NCI-H510A treated with DMSO at 0.1 percent for 48 hours (cell line): ENCODE measurements at regions not wholly inside any gene's neighbourhood (a gene's known extent, or its start where the extent isn't known, plus 50 kb on each side); places are given as distances from the start of the nearest gene placed in this dataset.
"Not testable (repeated sequence)": the region's sequence is repeated elsewhere in the genome, so short reads cannot be mapped to it uniquely, and the experiment has no call there.

Experiments used
- DNase-seq: peaks from one replicate; lab custom pipeline; 2025; lab: John Stamatoyannopoulos, UW

DNA sequence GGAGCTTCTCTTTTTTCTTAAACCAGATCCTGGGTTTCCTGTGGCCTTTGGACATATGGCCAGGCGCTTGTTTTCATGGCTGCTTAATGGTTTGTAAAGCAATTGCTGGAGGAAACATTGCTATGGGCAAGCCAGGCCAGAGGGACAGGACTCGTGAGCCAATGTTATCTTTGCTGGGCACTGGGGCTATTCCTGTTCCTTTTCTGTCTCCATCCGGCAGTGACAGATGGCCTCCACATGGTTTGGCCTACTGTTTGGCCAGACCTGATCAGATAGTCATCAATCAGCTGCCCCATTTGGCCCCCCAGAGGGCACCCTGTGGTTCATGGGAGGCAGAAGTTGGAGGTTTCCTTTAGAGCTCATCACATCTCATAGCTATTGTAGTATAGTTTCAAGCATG lies 326.1 kb upstream of the ROPN1 start:
- DNase-seq, result no peak

DNA sequence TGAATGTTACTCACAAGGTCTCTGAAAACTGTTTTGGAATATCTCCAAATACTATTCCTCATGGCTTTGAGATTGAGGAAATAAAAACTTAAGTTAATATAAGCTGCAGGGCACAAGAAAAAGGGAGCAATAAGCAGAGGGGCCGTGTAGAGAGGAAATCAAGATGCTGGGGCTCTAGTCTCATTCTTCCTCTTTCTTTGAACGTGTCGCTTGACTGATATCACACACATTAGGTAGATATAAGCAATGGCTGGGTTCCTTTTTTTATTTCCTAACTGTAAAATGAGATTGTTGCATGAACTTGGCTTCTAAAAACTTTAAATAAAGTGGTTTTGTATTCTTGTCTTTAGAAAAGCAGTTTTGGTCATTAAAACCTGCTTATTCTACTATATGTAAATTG lies 326.7 kb upstream of the ROPN1 start:
- DNase-seq, result no peak

DNA sequence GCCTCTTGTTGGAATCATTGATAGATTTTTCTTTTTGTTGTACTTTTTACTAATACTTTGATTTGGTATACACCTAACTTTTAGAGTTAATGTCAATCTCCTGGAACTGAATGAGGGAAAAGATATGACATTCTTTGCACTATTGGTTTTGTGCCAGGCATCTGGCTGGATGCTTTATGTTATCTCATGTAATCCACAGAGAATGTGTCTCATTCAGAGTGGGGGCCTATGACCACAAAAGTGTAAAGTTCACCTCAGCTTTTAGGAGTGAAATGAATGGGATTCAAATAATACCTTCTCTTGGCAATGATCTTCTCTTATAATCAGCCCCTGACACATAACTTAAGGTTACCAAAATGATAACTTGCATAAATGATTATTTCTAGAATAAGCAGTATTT lies 329.1 kb upstream of the ROPN1 start:
- DNase-seq, result no peak

DNA sequence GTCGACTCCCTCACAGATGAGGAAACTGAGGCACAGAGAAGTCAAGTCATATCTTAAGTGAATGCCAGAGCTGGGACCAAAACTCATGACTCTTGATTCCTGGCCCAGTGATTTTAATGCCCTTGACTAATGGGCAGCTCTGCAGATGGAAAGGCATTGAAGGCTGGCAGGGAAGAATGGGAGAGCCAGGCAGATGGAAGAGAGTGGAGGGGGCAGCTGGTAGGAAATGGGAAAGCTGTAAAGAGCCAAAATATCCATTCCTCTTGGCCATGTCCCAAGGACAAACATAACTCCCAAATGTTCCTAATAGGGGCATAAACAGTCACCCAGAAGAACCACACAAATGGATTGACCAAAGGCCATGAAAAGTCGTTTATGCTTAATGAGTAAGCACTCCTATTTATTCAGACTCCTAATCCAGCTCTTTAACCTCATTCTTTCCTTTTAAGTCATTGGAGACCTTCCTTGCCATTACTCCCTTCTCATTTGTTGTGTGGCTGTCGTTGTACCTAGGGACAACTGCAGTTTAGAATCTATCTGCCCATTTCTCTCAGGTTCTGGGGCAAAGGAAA lies 330.5 kb upstream of the ROPN1 start:
- DNase-seq, result no peak

DNA sequence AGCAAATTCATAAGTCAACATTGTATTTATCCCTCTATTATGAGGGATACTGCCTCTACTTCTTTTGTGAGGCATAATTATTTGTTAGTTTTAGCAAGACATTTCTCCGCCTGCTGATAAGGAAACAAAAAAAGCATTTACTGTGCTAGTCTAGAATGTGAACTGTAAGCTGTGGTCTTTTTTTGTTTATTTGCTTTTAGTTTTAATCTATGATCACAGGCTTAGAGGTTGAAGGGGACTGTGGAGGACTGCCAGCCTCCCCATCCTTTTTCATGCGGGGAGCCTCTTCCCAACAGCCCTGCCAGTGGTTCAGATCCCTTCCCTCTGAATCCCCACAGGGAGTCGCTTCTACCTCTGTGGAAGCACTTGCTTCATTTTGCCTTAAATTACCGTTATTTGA lies 331.0 kb upstream of the ROPN1 start:
- no peak for DNase-seq

DNA sequence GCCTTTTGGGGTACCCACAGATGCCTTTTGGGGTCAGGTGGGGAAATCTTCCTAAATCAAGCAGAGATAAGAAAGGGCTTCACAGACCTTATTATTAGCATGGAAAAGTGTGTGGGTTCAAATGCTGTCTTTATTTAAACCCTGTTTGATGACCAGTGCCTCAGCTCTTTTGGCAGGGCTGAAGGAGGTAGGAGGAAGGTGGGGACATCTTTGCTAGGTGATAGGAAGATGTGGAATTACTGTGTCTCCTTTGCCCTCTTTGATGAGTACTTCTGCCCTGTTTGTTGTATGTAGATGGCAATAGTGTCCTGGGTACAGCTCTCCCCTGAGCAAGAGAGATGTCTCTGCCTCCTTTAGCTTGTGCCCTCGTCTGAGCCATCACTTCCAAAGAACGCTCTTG lies 333.3 kb upstream of the ROPN1 start:
- no peak for DNase-seq

DNA sequence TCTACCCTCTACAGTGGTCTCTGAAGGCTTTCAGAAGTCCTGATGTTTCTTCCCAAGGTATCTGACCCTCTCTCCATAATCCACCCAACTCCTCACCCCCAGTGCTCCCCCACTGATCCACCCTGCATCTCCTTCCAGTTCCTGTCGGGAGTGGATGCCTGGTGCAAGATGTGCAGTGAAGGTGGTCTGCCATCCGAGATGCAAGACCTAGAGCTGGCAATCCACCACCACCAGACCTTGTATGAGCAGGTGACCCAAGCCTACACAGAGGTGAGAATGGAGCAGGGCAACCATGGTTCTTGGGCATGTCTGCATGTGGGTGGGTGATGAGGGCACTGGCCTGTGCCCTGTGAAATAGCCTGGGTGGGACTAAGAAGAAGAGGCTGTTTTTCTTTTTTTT lies 337.8 kb upstream of the ROPN1 start:
- DNase-seq, result no peak

DNA sequence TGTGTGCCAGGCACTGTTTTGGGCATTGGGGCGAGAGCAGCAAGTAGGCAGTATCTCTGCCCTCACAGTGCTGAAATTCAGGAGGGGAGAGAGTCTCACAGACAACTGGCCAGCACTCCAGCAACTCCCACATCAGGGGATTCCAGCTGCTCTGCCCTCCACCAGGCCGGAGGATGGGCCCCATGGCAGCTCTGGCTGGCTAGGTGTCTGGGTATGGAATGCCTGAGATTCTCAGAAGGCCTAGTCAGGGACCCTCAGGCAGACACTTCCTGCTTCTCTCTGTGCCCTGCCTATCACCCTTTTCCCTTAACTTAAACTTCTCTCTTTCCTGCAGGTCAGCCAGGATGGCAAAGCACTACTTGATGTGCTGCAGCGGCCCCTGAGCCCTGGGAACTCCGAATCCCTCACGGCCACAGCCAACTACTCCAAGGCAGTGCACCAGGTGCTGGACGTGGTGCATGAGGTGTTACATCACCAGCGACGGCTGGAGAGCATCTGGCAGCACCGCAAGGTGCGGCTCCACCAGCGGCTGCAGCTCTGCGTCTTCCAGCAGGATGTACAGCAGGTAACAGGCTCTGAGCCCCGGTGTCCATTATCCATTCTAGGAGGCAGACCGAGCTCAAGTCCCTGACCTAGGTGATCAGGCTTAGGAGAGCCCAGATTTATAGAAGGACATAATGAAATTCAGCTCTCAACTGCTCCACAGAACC lies 342.2 kb upstream of the ROPN1 start:
- DNase-seq, result no peak

DNA sequence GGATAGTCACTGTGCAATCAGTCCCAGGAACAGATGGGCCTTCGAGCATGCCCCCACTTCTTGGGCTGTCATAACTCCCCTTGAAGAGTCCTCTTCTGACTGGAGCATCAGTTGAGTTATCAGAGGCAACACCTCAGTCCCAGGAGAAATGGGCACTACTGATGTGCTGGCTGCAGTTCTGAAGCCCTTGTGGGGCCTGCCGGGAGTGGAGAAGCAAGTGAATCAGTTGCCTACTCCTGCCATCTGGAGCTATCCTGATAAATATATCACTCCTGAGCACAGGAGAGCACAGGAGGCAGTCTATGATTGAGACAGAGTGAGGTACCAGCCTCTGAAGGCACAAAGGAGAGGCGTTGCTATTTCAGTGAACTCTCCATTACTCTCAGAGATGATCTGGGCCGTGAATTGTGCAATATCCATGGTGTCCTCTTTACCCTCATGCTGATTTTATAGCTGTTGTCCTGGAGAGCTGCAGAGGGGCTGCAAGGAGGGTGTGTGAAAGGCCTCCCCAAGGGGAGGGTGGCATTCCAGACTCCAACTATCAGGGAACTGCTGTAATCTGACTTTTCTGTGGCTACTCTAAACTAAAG lies 344.2 kb upstream of the ROPN1 start:
- no peak for DNase-seq

DNA sequence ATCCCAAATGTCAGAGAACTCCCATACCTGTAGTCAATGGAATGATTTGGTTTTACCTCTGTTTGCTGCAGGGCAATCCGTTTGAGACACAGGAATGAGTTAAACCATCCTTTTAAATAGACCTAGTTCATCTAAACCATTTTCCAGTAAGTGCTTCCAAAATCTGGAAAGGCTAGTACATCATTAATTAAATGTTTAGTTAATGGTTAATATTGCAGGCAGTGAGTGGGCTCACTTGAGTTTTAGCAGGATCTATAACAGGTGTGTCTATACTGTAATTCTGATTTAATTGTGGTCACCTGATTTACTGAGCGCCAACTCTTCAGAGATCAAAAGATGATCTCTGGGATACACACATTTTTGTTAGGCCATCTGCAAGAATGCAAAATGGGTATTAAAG lies 353.9 kb upstream of the ROPN1 start:
- DNase-seq, result no peak

DNA sequence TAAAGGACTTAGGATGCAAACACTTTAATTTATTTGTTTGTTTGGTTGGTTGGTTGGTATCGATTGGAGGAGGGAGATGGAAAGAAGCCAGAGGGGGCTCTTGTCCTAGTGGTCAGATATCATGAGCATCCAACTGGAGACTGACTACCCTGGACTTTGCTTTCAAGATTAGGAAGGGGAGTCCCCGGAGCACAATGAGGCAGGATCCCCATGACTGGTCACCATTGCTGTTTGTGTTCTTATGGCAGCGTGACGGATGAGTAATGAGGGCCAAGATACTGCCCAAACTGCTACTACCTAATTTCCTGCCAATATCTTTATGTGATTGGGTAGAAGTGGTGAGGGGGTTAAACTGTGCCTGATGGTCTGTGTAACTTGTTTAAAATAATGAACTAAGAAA lies 354.6 kb upstream of the ROPN1 start:
- no peak for DNase-seq

DNA sequence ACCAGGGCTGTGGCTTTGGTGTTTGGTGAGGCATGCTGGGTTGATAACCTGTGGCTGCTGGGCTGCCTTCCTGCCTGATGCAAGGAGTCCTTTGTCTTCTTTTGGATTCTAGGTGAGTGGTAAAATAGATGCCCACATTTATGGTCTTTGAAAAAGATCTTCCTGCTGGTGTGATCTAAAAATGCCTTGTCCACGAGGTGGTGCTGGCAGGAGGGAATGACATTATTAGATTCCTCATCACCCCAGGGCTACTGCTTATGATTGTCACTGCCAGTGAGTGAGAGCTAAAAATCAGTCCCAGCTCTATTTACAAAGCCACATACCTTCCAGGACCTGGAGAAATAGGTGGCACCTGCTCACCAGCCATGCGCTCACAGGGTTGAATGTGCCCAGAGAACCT lies 355.5 kb upstream of the ROPN1 start:
- no peak for DNase-seq

DNA sequence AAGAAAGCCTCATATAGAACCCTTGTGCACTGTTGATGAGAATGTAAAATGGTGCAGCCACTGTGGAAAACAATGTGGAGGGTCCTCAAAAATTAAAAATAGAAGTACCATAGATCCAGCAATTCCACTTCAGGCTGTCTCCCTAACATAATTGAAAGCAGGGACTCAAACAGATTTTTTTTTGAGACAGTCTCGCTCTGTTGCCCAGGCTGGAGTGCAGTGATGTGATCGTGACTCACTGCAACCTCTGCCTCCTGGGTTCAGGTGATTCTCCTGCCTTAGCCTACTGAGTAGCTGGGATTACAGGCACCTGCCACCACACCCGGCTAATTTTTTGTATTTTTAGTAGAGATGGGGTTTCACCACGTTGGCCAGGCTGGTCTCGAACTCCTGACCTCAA lies 356.6 kb upstream of the ROPN1 start:
- not testable (repeated sequence) for DNase-seq

DNA sequence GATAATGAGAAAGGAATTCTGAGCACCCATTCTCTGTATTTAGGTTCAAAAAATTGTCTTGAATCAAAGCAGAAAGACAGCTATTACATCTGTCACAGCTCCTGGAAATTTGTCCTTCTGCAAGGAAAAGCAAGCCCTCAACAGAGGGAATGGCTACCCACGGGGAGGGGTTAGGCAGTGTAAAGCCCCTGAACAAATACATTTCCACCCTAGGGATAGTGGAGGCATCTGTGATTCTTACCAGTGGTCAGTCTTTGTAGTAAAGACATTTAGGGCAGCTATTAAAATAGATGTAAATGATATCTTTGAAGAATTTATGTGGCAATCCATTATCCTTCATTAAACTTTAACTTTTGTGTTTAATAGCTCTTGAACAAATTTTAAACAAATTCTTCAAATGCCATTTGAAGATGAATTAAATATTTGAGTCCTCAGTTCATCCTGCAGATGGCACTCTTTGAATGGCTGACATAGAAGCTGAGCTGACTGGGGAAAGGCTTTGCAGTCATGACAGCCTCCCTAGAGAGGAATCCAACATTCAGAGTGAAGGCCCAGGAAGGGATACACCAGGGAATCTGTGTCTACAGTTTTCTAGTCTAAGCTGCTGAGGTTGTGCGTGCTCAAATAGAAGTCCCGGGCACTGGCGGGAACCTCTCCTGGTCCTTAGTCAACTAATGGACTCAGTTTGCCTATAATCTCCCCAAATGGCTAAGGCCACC lies 359.7 kb upstream of the ROPN1 start:
- DNase-seq, result peak; percentile 31

DNA sequence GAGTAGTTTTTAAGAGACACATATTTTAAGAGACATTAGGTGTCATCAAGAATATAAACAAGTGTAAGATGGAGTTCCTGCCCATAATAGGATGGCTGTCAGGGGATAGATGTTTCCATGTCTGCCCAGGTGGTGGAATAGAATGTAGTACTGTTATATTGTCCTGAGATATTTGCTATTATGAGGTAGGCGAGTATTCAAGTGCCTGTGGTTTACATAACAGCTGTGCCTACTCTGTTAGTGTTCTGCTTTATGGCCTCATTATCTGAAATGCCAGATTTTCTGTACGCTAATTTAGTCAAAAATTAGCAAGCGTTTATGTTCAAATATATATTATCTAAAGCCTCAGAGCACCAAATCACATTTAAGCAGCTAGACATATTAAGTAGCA lies 360.2 kb upstream of the ROPN1 start:
- DNase-seq, result peak; percentile 41

DNA sequence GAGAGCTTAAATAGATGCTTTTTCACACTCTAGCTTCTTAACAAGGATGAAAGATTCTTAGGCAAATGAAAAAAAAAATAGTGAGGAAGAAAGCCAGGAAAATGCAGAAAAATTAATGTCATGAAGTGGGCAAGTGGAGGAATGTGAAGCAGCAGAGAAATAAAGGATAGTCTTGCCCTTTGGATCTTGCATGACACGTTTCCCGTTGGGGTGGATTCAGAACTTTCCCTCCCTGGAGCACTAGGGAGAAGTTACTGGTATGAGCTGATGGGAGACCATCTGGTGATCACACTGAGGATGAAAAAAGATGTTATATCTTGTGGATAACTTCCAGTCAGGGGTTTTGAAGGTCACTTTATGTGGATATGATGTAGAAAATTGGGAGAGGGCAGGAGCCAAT lies 361.8 kb upstream of the ROPN1 start:
- no peak for DNase-seq

DNA sequence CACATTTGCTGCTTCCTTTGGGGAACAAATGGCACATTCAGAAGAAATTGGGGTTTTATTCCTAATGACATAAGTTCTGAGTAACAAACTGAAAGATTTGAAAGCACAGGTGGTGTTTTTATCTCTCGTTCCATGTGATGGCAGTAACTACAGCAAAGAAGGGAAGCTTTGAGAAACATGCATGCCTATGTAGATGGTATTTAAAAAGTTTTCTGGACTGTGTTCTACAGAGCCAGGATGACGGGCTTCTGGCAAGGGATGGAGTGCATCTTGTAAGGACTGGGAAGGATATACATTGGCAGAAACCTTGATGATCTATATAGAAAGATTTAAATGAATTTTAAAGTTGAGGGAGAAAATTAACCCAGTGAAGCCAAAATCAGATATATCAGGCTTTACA lies 362.2 kb upstream of the ROPN1 start:
- no peak for DNase-seq

DNA sequence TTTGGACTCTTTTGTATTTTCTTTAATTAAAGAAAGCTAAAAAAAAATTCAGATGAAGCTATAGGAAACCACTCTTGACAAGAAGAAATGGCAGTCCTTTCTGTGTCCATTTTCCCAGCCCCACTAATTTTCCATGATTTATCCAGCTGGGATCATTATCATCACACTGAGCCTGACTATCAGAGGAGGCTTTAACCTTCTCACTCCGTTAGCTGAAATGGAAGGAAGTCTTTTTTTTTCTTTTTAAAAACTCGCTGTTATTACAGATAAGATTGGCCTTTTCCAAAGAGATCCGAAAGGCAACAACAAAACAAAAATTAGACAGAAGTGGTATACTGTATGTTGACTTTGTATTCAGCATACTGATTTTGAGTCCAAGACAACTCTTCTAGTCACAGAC lies 366.2 kb upstream of the ROPN1 start:
- DNase-seq, result no peak

DNA sequence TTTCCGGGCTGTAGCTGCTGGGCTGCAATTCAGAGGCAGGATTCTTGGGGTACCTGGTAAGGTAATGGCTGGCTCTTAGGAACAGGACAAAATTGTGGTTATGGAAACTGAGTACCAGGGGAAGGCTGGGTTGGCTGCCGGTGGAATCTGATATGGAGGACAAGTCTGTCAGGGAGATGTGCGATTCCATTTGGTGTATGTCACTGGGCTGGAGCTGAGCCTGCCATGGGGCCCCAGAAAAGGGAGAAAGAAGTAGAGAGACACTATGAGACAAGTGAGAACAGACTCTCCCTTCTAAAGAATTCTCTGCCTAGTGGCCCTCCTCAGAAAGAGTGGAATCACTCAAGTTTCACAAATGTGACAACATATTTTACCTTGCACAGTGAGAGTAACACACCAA lies 368.2 kb upstream of the ROPN1 start:
- DNase-seq, result no peak

DNA sequence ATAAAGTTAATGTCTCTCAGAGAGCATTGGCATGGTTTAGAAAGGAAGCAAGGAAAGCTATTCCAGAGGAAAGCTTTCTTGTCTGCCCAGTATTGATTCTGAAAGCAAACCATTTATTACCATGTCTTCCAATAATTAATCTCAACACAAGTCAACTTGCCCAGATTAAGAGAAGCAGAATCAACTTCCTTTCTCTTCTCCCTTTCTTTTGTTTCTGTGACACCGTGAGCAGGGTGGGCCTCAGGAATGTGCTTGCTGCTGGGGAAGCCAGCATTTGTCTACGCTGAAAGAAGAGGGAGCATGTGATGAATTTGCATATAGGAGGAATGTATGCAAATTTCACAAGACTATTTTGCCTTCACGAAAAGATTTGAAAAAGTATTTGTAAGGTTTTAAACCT lies 368.6 kb upstream of the ROPN1 start:
- DNase-seq, result no peak

DNA sequence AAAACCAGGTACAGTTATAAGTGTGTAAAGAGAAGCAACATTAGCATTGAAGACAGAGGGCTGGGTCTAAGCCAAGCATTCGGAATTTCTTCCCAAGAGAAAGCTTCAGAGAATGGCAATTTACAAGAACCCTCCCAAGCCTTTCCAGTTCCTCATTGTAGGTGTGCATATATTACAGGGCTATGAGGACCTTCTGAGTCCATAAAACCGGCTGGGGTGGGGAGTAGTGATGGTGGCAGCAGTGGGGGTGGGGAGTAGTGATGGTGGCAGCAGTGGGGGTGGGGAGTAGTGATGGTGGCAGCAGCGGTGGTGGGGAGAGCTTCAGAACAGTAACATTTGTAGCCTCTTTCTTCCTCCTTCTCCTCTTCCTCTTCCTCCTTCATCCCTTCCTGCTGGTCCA lies 368.7 kb upstream of the UMPS start:
- DNase-seq, result no peak

DNA sequence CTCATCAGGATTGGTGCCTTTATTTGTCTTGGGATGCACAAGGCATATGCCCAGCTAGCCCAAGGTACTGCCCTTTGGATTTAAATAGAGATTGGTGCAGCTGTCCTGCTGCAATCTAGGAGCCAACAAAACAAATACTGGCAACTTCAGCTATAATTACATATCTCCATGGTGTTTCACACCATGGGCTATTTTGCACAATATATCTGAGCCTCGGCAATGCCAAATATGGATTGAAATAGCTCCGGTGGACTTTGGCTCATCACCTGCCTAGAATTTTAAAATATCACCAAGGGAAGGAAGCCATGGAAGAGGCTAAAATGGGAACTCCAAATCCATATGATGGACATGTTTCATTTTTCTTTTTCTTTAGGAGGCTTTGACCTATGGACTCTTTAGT lies 367.8 kb upstream of the UMPS start:
- DNase-seq, result no peak

DNA sequence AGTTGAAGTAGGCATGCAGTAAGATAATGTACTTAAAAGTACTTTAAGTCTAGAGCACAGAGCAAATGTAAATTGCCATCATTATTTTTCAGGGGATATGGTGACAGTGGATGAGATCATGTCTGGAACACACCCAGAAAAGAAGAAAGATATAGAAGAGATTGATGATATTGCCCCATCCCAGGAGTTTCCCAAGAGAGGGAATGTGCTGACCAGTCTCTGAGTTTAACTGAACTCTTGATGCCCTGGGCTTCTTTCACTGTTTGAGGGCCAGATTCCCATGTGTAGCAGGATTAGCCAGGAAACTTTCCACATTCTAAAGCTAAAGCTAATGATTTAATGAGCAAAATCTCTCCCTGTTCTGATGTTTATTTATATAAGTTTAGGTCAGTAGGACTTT lies 366.8 kb upstream of the UMPS start:
- DNase-seq, result no peak
